T1000 (cell line): ENCODE measurements at regions not wholly inside any gene's neighbourhood (a gene's known extent, or its start where the extent isn't known, plus 50 kb on each side); places are given as distances from the start of the nearest gene placed in this dataset.

Experiments used
- DNase-seq: peaks from one replicate; lab custom pipeline; 2025; ENCODE audit warnings: mixed read lengths; lab: John Stamatoyannopoulos, UW

GRCh38 chr9:28206280-28206679 lies 633.0 kb upstream of the C9orf72 start:
- no peak for DNase-seq

- no peak for DNase-seq
Measured at GRCh38 chr9:28207657-28208056, 634.4 kb upstream of the C9orf72 start.

GRCh38 chr9:28209130-28209529 lies 635.8 kb upstream of the C9orf72 start:
- DNase-seq, result no peak

DNA sequence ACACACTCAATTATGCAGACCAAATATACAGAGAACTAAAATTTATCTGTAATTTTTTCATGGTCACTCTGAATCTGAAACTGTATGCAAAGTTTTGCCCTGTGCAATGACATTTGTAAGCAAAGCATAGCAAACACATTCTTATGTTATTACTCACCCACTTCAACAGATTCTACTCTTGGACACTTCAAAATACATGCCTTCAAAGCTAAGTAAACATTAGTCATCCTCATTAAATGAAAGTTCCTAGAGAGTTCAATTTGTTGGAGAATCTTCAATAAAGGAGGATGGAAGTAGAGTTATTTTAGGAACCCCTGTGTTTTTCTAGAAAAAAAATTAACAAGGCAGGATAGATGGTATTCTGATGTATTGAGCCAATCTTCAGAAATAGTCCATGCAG lies 639.7 kb upstream of the C9orf72 start:
- no peak for DNase-seq

DNA sequence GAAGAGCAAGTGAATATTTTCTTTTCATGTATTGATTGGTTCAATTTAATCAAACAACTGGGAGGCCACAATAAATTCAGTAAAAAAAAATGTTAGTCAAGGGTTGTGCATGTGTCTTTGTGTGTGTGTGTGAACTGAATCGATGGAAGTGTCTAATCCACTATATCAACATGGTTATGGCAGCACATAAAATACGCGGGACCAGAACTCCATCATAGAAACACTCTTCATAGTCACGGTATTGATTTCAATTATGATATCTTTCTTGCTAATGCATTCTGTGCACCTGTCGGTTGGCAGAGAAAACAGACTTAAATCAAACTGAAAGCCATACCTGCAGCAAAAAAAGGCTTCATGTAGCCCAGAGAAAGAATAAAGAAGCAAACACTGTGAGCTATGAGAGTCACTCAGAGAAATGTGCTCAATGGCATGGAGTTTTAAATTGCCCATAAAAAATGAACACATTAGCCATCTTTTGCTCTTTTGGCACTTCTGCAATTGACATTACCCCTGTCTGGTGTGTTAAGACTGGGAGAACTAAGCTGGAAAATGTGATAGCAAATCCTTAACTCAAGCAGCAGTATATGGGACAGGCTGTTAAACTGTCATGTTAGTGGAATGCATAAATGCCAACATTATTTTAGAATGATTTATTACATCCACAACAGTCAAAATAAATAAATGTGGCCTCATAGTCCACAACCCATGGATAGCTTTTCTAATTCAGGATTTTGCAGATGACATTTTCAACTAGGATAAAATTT lies 642.4 kb upstream of the C9orf72 start:
- DNase-seq, result no peak

GRCh38 chr9:28232686-28233085 lies 659.4 kb upstream of the C9orf72 start:
- DNase-seq, result no peak

DNA sequence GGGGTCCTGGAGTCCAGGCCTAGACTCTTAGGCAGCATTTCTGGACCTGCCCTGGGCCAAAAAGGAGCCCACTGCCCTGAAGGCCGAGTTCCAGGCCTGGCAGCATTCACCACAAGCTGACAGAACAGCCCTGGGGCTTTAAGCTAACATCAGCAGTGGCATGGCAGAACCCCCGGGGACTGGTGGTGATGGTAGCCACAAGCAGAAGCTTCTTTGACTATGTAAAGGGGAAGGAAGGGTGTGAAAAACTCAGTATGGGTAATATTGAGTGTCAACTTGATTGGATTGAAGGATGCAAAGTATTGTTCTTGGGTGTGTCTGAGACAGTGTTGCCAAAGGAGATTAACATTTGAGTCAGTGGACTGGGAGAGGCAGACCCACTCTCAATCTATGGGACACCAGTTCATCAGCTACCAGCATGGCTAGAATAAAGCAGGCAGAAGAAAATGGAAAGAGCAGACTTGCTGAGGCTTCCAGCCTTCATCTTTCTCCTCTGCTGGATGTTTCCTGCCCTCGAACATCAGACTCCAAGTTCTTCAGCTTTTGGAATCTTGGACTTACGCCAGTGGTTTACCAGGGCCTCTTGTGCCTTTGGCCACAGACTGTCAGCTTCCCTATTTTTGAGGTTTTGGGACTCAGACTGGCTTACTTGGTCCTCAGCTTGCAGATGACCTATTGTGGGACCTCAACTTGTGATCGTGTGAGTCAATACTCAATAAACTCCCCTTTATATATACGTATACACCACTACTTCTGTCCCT lies 661.0 kb upstream of the C9orf72 start:
- no peak for DNase-seq

GRCh38 chr9:28234894-28235277 lies 661.6 kb upstream of the C9orf72 start:
- peak; percentile 78 for DNase-seq

- no peak for DNase-seq
Measured at GRCh38 chr9:28249424-28249823, 676.1 kb upstream of the C9orf72 start.

DNA sequence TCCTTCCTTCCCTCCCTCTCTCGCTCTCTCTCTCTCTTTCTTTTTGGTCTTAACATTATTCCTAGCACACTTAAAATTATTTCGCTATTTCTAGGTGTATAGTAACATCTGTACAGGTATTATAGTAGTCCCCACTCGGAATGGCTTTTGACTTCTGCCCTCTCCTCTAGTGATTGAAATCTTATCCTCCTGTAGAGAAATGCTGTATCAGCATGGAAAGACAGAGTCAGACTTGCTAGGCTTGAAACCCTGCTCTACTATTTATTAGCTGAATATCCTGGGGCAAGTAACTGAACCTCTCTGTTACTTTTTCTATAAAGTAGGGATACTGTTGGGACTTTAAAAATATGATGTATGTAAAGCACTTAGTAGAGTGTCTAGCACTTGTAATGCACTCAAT lies 681.9 kb upstream of the C9orf72 start:
- no peak for DNase-seq

GRCh38 chr9:28260330-28260729 lies 687.0 kb upstream of the C9orf72 start:
- no peak for DNase-seq

DNA sequence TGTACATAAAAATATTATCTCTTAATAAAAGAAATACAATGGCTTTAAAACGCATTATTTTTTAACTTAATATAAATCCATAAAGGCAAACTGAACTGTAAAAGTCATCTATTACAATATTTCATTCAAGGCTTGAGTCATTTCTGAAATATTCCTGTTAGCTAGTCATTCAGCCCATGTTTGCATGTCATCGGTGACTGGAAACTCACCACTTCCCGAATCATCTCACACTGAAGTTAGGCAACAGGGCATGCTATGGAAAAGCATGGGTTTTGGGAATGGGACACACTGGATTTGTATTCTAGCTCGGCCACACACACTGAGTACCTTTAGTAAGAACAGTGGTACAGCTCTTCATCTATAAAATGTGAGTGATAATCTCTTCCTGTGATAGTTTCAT lies 691.1 kb upstream of the C9orf72 start:
- no peak for DNase-seq

- no peak for DNase-seq
Measured at GRCh38 chr9:28267351-28267750, 694.1 kb upstream of the C9orf72 start.

- no peak for DNase-seq
Measured at GRCh38 chr9:28270156-28270555, 696.9 kb upstream of the C9orf72 start.

- DNase-seq, result no peak
Measured at GRCh38 chr9:28272127-28272526, 698.8 kb upstream of the C9orf72 start.

DNA sequence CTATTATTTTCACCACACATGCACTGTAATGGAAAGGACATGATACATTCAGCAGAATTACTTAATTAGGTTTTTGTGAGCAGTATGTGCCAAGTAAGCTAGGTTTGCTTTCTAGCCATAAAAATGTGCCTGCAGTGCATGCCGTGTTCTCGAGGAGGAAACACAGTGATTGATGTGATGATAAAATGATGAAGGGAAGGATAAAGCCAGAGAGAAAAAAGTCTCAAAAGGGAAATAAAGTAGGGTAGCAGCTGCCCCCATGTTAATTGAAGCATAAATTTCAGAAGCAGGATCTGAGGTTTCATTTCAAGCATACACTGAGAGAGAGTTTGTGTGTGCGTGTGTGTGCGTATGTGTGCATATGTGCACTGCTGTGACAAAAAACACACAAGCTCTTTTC lies 714.2 kb upstream of the C9orf72 start:
- DNase-seq, result no peak

- DNase-seq, result no peak
Measured at GRCh38 chr9:28289746-28290145, 716.5 kb upstream of the C9orf72 start.

DNA sequence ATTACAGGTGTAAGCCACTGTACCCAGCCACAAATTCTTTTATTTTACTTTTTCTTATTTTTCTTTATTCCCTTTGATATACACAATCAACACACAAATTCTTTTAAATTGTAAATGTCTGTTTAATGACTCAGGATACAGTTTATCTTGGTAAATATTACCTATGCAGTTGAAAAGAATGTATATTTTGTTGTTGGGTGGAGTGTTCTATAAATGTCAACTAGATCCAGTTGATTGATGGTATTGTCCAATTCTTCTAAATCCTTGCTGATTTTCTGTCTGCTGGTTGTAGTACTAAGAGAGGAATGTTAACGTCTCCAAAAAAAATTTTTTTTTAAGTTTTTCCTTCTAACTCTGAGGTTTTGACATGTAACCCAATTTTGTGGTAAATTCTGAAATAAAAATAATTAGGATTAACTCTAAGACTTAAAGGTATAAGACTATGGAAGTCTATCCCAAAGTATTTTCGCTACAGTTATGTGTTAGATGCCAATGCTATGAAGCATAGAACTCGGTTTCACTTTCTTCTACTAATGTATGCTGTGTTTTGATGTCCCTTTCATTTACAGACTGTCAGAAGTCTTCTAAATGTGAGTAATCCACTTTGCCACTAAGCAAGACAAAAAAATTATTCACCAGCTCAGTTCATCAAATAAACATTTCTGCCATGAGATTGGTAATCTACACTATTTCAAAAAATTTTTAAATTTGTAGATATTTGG lies 720.2 kb upstream of the C9orf72 start:
- DNase-seq, result no peak

- DNase-seq, result no peak
Measured at GRCh38 chr9:28301281-28301680, 728.0 kb upstream of the C9orf72 start.

GRCh38 chr9:28317745-28318144 lies 744.5 kb upstream of the C9orf72 start:
- no peak for DNase-seq

DNA sequence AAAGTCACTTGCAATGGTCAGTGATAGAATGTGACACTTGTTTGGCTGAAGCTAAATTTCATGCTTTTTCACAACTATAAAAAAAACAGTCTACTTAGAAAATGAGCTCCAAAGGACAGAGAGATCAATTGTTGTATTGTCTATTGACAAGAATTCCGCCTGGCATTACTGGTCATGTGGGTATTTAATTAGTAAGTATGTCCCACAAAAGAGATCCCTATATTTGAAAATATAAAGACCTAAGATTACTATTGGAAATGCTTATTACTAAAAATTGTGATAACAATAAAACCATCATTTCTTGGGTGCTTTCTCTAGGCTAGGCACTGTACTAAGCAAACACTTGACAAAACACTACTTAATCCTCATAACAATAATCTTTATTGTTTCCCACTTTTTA lies 745.2 kb upstream of the C9orf72 start:
- no peak for DNase-seq

- no peak for DNase-seq
Measured at GRCh38 chr9:28319981-28320380, 746.7 kb upstream of the C9orf72 start.

DNA sequence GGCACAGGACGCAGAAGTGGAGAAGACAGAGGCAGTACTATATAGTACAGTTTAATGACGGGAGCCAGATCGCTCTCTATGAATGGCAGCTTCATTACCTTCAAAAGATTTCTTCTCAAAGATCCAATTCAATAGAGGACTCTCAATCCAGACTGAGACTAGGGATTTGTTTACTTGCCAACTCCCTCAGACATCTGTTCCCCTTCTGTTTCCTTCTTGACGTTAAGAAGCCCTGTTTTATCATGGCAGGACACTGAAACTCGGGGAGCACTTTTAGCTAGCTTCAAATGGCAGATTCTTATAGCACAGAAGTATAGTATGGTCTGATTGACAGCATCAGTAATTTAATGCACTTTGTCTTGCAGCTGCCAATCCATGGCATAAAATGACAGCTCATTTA lies 747.3 kb upstream of the C9orf72 start:
- no peak for DNase-seq
